ENCODE measurements at regions not wholly inside any gene's neighbourhood (a gene's known extent, or its start where the extent isn't known, plus 50 kb on each side); places are given as distances from the start of the nearest gene placed in this dataset.
A peak's percentile ranks its signal among the peaks of the same experiment; 100 is the strongest.

DNA sequence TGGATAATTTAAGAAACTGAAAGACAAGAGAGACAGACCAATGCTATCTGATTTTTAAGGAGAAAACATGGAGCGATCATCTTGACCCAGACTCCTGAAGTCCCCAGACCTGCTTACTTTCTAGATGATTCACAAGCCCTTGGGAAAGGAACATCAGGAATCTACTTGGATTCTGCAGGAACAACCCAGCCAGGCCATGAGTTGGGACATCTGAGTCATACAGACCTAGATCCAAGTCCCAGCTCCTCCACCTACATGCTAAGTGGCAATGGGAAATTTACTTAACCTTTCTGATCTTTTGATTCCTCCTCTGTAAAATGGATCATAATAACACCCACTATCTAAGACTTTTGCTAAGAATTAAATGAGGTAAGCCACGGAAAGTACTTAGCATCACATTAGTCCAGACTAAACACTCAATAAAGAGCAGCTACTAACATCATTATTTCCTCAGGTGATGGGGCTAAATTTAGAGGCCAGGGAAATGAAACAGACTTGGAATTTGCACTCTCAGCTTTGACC is 61.0 kb upstream of the MAFB start:
- Histone ChIP-seq H2BK15ac (ENCODE audit: low read depth, poor library complexity, severe bottlenecking) (no peak overlapping the region), H2BK12ac (ENCODE audit: low read length in 2 of 2) (no peak overlapping the region), H3K27me3 (ENCODE audit: control insufficient read depth in 1 of 2, insufficient read depth in 1 of 2, low read length in 2 of 2) (peaks cover 16 to 18% of the 10 kb centered on the region in 2 experiments), H2BK5ac (ENCODE audit: low read depth, low read length, poor library complexity, severe bottlenecking) (no peak overlapping the region), H3K4me1 (ENCODE audit: control insufficient read depth, insufficient read depth, low read depth, low read length) (no peaks in the 10 kb centered on the region), H3K9me3 (ENCODE audit: control insufficient read depth, low read length) (no peaks in the 10 kb centered on the region), H4K8ac (ENCODE audit: low read length) (no peak overlapping the region), H3K4ac (ENCODE audit: low read depth in 1 of 2, low read length in 2 of 2) (no peak overlapping the region), H3K4me2 (ENCODE audit: low read length, poor library complexity, severe bottlenecking) (no peak overlapping the region), H2AK5ac (ENCODE audit: low read length, severe bottlenecking) (no peak overlapping the region), H3K18ac (ENCODE audit: low read depth in 1 of 2, low read length in 2 of 2) (no peak overlapping the region), H3K79me1 (replicated peaks; ENCODE audit: low read length, poor library complexity, severe bottlenecking) (no peaks in the 10 kb centered on the region), H4K91ac (ENCODE audit: low read length) (no peak overlapping the region), H3K14ac (ENCODE audit: low read length in 2 of 2) (no peak overlapping the region), H2AFZ (ENCODE audit: low read depth, low read length) (no peak overlapping the region), H2BK120ac (ENCODE audit: low read depth, low read length) (no peak overlapping the region), H3K36me3 (ENCODE audit: control insufficient read depth in 1 of 2, insufficient read depth in 2 of 2, low read depth in 1 of 2, low read length in 2 of 2) (no peaks in the 10 kb centered on the region), H3K9ac (ENCODE audit: low read length) (no peak overlapping the region), H3K27ac (ENCODE audit: low read length, poor library complexity, severe bottlenecking) (no peak overlapping the region), H3K4me3 (ENCODE audit: insufficient read depth in 1 of 2, low read depth in 1 of 2, low read length in 2 of 2) (no peak overlapping the region), H3K23ac (ENCODE audit: low read length in 2 of 2) (no peak overlapping the region)
- 81% methylated on average over 2 of the region's 2 CpGs for WGBS
- DNase-seq = peak; percentile 43

- Histone ChIP-seq H3K4ac (ENCODE audit: low read depth in 1 of 2, low read length in 2 of 2) (no peak overlapping the region), H2BK5ac (ENCODE audit: low read depth, low read length, poor library complexity, severe bottlenecking) (no peak overlapping the region), H3K9me3 (ENCODE audit: control insufficient read depth, low read length) (no peaks in the 10 kb centered on the region), H3K27ac (ENCODE audit: low read length, poor library complexity, severe bottlenecking) (no peak overlapping the region), H3K4me3 (ENCODE audit: insufficient read depth in 1 of 2, low read depth in 1 of 2, low read length in 2 of 2) (no peak overlapping the region), H3K4me1 (ENCODE audit: control insufficient read depth, insufficient read depth, low read depth, low read length) (no peaks in the 10 kb centered on the region), H2BK12ac (ENCODE audit: low read length in 2 of 2) (no peak overlapping the region), H4K91ac (ENCODE audit: low read length) (no peak overlapping the region), H3K36me3 (ENCODE audit: control insufficient read depth in 1 of 2, insufficient read depth in 2 of 2, low read depth in 1 of 2, low read length in 2 of 2) (no peaks in the 10 kb centered on the region), H3K23ac (ENCODE audit: low read length in 2 of 2) (no peak overlapping the region), H2AFZ (ENCODE audit: low read depth, low read length) (no peak overlapping the region), H4K8ac (ENCODE audit: low read length) (no peak overlapping the region), H3K4me2 (ENCODE audit: low read length, poor library complexity, severe bottlenecking) (no peak overlapping the region), H2BK120ac (ENCODE audit: low read depth, low read length) (no peak overlapping the region), H2BK15ac (ENCODE audit: low read depth, poor library complexity, severe bottlenecking) (no peak overlapping the region), H3K9ac (ENCODE audit: low read length) (no peak overlapping the region), H2AK5ac (ENCODE audit: low read length, severe bottlenecking) (no peak overlapping the region), H3K18ac (ENCODE audit: low read depth in 1 of 2, low read length in 2 of 2) (no peak overlapping the region), H3K79me1 (replicated peaks; ENCODE audit: low read length, poor library complexity, severe bottlenecking) (no peaks in the 10 kb centered on the region), H3K27me3 (ENCODE audit: control insufficient read depth in 1 of 2, insufficient read depth in 1 of 2, low read length in 2 of 2) (peaks cover 13 to 16% of the 10 kb centered on the region in 2 experiments), H3K14ac (ENCODE audit: low read length in 2 of 2) (no peak overlapping the region)
- DNase-seq = no peak
- WGBS = 77% methylated on average over 5 of the region's 5 CpGs
These were observed 61.6 kb upstream of the MAFB start for GRCh38 chr20:40750541-40751035.

GRCh38 chr20:40753472-40753871 is 64.4 kb upstream of the MAFB start:
- H4K8ac ChIP-seq (ENCODE audit: low read length) = no peak overlapping the region
- H2AFZ ChIP-seq (ENCODE audit: low read depth, low read length) = no peak overlapping the region
- H3K9ac ChIP-seq (ENCODE audit: low read length) = no peak overlapping the region
- no peak overlapping the region for H3K4ac ChIP-seq (ENCODE audit: low read depth in 1 of 2, low read length in 2 of 2)
- H3K4me3 ChIP-seq (ENCODE audit: insufficient read depth in 1 of 2, low read depth in 1 of 2, low read length in 2 of 2) = no peak overlapping the region
- no peaks in the 10 kb centered on the region for H3K4me1 ChIP-seq (ENCODE audit: control insufficient read depth, insufficient read depth, low read depth, low read length)
- peak; percentile 3 for DNase-seq
- no peaks in the 10 kb centered on the region for H3K36me3 ChIP-seq (ENCODE audit: control insufficient read depth in 1 of 2, insufficient read depth in 2 of 2, low read depth in 1 of 2, low read length in 2 of 2)
- WGBS = 87% methylated on average over 4 of the region's 4 CpGs
- no peaks in the 10 kb centered on the region for H3K9me3 ChIP-seq (ENCODE audit: control insufficient read depth, low read length)
- no peak overlapping the region for H4K91ac ChIP-seq (ENCODE audit: low read length)
- H3K14ac ChIP-seq (ENCODE audit: low read length in 2 of 2) = no peak overlapping the region
- H2AK5ac ChIP-seq (ENCODE audit: low read length, severe bottlenecking) = no peak overlapping the region
- no peak overlapping the region for H2BK5ac ChIP-seq (ENCODE audit: low read depth, low read length, poor library complexity, severe bottlenecking)
- no peak overlapping the region for H2BK12ac ChIP-seq (ENCODE audit: low read length in 2 of 2)
- no peak overlapping the region for H2BK120ac ChIP-seq (ENCODE audit: low read depth, low read length)
- H3K18ac ChIP-seq (ENCODE audit: low read depth in 1 of 2, low read length in 2 of 2) = peak overlapping the region in 1 of 2 experiments; percentile 38
- H3K27me3 ChIP-seq (ENCODE audit: control insufficient read depth in 1 of 2, insufficient read depth in 1 of 2, low read length in 2 of 2) = peaks cover 0 to 7% of the 10 kb centered on the region in 2 experiments
- H2BK15ac ChIP-seq (ENCODE audit: low read depth, poor library complexity, severe bottlenecking) = no peak overlapping the region
- no peak overlapping the region for H3K4me2 ChIP-seq (ENCODE audit: low read length, poor library complexity, severe bottlenecking)
- no peak overlapping the region for H3K23ac ChIP-seq (ENCODE audit: low read length in 2 of 2)
- no peaks in the 10 kb centered on the region for H3K79me1 ChIP-seq (replicated peaks; ENCODE audit: low read length, poor library complexity, severe bottlenecking)
- H3K27ac ChIP-seq (ENCODE audit: low read length, poor library complexity, severe bottlenecking) = no peak overlapping the region

DNA sequence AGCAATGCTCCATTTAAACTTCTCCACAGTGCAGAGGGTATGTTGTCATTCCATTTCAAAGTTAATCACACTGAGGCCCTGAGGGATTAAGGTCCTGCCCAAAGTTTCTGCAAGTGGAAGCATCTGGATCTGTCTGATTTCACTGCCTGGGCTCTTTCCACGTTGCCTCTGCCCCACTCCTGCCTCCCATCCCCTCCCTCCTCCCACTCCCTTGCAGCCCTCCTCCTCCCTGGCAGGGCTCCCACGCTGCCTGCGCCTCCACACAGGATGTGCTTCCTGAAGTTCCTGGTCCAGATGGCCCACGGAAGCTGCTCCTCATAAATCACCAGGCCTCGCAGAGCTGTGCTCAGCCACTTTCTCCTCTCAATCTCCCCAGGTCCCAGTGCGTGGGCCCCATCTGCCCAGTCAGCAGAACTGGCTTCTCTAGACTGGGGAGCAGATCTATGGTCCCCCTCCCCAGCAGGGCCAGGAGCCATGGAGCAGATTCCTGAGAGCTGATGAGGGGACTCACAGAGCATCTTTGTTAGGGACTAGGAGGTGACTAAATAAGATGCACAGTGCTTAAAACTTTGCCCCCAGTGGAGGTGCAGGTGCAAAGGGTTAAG is 65.4 kb upstream of the MAFB start:
- WGBS = 3% methylated on average over 6 of the region's 6 CpGs
- Histone ChIP-seq H3K4me2 (ENCODE audit: low read length, poor library complexity, severe bottlenecking) (no peak overlapping the region), H4K91ac (ENCODE audit: low read length) (no peak overlapping the region), H2AFZ (ENCODE audit: low read depth, low read length) (no peak overlapping the region), H2BK5ac (ENCODE audit: low read depth, low read length, poor library complexity, severe bottlenecking) (no peak overlapping the region), H3K4me1 (ENCODE audit: control insufficient read depth, insufficient read depth, low read depth, low read length) (no peaks in the 10 kb centered on the region), H2BK12ac (ENCODE audit: low read length in 2 of 2) (no peak overlapping the region), H3K23ac (ENCODE audit: low read length in 2 of 2) (no peak overlapping the region), H3K36me3 (ENCODE audit: control insufficient read depth in 1 of 2, insufficient read depth in 2 of 2, low read depth in 1 of 2, low read length in 2 of 2) (no peaks in the 10 kb centered on the region), H2BK120ac (ENCODE audit: low read depth, low read length) (no peak overlapping the region), H3K18ac (ENCODE audit: low read depth in 1 of 2, low read length in 2 of 2) (no peak overlapping the region), H3K4me3 (ENCODE audit: insufficient read depth in 1 of 2, low read depth in 1 of 2, low read length in 2 of 2) (no peak overlapping the region), H3K9ac (ENCODE audit: low read length) (no peak overlapping the region), H4K8ac (ENCODE audit: low read length) (no peak overlapping the region), H3K4ac (ENCODE audit: low read depth in 1 of 2, low read length in 2 of 2) (no peak overlapping the region), H3K27ac (ENCODE audit: low read length, poor library complexity, severe bottlenecking) (no peak overlapping the region), H2AK5ac (ENCODE audit: low read length, severe bottlenecking) (no peak overlapping the region), H3K9me3 (ENCODE audit: control insufficient read depth, low read length) (no peaks in the 10 kb centered on the region), H3K14ac (ENCODE audit: low read length in 2 of 2) (peak overlapping the region in 1 of 2 experiments; percentile 83), H3K27me3 (ENCODE audit: control insufficient read depth in 1 of 2, insufficient read depth in 1 of 2, low read length in 2 of 2) (peaks cover 0 to 7% of the 10 kb centered on the region in 2 experiments), H3K79me1 (replicated peaks; ENCODE audit: low read length, poor library complexity, severe bottlenecking) (no peaks in the 10 kb centered on the region), H2BK15ac (ENCODE audit: low read depth, poor library complexity, severe bottlenecking) (no peak overlapping the region)
- DNase-seq = peak; percentile 21

Data from mesenchymal stem cell (in vitro differentiated cells and primary cell).